Mesodermal cell (in vitro differentiated cells): ENCODE measurements at regions not wholly inside any gene's neighbourhood (a gene's known extent, or its start where the extent isn't known, plus 50 kb on each side); places are given as distances from the start of the nearest gene placed in this dataset.
A peak's percentile ranks its signal among the peaks of the same experiment; 100 is the strongest.
"Not testable (repeated sequence)": the region's sequence is repeated elsewhere in the genome, so short reads cannot be mapped to it uniquely, and the experiment has no call there.

Source experiments
- H3K27ac ChIP-seq: 2 replicates; pipeline ENCODE4 v1.7.0; 2013; ENCODE audit warnings: mild to moderate bottlenecking, low read depth, low read length, moderate library complexity; ENCODE audit not compliant: severe bottlenecking
- H3K36me3 ChIP-seq: 2 replicates; pipeline ENCODE4 v1.7.1; 2013; ENCODE audit warnings: mild to moderate bottlenecking, low read length, moderate library complexity; ENCODE audit not compliant: control insufficient read depth, insufficient read depth
- H3K4me1 ChIP-seq: one replicate; pipeline ENCODE4 v1.7.1; 2013; ENCODE audit warnings: mild to moderate bottlenecking, low read length; ENCODE audit not compliant: insufficient read depth, control insufficient read depth, poor library complexity, severe bottlenecking
- H3K4me3 ChIP-seq: 2 replicates; pipeline ENCODE4 v1.7.0; 2013; ENCODE audit warnings: low read length, control low read depth, mild to moderate bottlenecking; ENCODE audit not compliant: insufficient read depth, poor library complexity, severe bottlenecking; ENCODE audit errors: extremely low read depth
- H3K9me3 ChIP-seq: 2 replicates; pipeline ENCODE4 v1.7.1; 2013; ENCODE audit warnings: mild to moderate bottlenecking, low read length, moderate library complexity; ENCODE audit not compliant: control insufficient read depth
- WGBS, 2 experiments: methylation state at CpG; one replicate each; pipeline ENCODE4 v1.1.5; 2013; ENCODE audit warnings: missing lambda C conversion rate in 2 of 2; ENCODE audit not compliant: insufficient coverage in 2 of 2; 5-methylcytosine and 5-hydroxymethylcytosine counted together

DNA sequence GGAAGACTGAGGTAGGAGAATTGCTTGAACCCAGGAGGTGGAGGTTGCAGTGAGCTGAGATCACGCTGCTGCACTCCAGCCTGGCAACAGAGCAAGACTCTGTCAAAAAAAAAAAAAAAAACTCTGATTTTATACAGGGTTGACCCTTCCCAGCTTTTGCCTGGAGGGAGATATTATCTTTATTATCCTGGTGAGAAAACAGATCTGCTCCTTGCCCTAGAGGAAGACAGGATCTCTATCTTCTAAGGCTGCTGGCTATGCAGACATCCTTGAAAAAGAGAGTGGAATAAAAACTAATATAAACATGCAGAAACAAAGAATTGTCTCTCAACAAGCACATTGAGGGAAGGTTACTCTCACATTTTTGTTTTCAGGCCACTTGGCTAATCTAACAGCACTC, 1503.4 kb upstream of the WWC1 start:
- Histone ChIP-seq H3K4me3 (no peak overlapping the region), H3K27ac (peak overlapping the region; percentile 42), H3K4me1 (peaks cover 19% of the 10 kb centered on the region), H3K36me3 (no peaks in the 10 kb centered on the region), H3K9me3 (no peaks in the 10 kb centered on the region)
- WGBS, 2 experiments, result 100% methylated on average over 1 of the region's 1 CpG; no CpG with 5 or more reads in 1 of the 2 experiments

DNA sequence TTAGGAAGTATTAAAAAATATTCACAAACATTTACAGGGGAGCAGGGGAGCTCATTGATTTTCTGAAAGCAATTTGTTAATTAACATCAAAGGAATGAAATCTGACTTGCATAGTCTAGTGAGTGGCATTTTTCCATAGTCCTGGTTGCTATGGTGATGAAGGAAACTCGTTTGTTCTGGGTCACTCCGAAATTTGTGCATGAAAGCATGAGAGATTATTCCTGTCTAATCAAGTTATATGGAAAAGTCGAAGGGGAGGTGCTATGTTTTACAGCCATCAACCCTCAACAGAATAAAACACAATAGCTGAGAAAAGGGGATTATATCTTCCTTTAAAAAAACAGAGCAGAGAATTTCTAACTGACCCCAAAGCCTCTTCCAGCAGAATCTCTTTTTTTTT, 1495.7 kb upstream of the WWC1 start:
- WGBS, 2 experiments, result 67 to 83% methylated on average over 1 of the region's 3 CpGs
- H3K36me3 ChIP-seq, result no peaks in the 10 kb centered on the region
- no peak overlapping the region for H3K4me3 ChIP-seq
- no peaks in the 10 kb centered on the region for H3K9me3 ChIP-seq
- no peak overlapping the region for H3K27ac ChIP-seq
- peaks cover 4% of the 10 kb centered on the region for H3K4me1 ChIP-seq

DNA sequence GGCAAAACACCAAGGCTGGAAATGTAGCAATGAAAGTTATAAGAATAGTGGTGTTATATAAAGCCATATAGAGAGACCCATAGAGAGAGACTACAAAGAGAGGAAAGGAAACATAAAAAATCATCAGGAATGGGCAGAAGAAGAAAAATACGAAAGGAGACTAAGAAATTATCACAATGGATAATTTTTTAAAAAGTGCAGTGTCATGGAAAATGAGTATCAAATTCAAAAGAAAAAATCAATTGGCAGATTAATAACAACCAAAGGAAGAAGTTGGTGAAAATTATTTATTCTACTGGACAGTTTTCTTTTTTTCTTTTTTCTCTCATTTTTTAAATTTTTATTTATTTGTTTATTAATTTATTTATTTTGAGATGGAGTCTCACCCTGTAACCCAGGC, 1488.4 kb upstream of the WWC1 start:
- Histone ChIP-seq H3K36me3 (no peaks in the 10 kb centered on the region), H3K4me3 (no peak overlapping the region), H3K4me1 (no peaks in the 10 kb centered on the region), H3K27ac (no peak overlapping the region), H3K9me3 (peaks cover 7% of the 10 kb centered on the region)
- no CpG with 5 or more reads among the region's 1 CpG for WGBS, 2 experiments

DNA sequence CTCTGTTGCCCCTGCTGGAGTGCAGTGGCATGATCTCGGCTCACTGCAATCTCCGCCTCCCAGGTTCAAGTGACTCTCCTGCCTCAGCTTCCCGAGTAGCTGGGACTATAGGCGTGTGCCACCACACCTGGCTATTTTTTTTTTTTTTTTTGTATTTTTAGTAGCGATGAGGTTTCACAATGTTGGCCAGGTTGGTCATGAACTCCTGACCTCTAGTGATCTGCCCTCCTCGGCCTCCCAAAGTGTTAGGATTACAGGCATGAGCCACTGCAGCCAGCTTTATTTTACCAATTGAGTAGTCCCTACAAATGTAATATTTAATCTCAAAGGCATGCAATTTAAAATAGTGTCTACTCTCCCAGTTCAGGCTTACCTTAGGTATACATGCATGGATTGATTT, 1487.2 kb upstream of the WWC1 start:
- not testable (repeated sequence) for H3K4me1 ChIP-seq, H3K9me3 ChIP-seq, H3K4me3 ChIP-seq, H3K27ac ChIP-seq, H3K36me3 ChIP-seq
- WGBS, 2 experiments, result 80% methylated on average over 1 of the region's 6 CpGs; no CpG with 5 or more reads in 1 of the 2 experiments

DNA sequence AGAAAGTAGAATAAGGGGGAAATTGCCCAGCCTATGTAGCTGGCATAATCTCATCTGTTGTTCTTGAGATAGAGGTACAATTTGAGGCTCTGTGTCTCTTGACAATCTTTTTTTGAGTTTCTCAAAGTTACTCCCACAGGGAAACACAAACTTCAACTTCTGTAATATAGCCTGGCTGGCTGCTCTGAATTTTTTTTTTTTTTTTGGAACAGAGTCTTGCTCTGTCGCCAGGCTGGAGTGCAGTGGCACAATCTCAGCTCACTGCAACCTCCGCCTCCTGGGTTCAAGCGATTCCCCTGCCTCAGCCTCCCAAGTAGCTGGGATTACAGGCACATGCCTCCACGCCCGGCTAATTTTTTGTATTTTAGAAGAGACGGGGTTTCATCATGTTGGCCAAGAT, 1486.8 kb upstream of the WWC1 start:
- H3K36me3 ChIP-seq, H3K4me1 ChIP-seq, H3K4me3 ChIP-seq, H3K9me3 ChIP-seq, H3K27ac ChIP-seq: not testable (repeated sequence)
- 83 to 94% methylated on average over 3 to 5 of the region's 6 CpGs for WGBS, 2 experiments

DNA sequence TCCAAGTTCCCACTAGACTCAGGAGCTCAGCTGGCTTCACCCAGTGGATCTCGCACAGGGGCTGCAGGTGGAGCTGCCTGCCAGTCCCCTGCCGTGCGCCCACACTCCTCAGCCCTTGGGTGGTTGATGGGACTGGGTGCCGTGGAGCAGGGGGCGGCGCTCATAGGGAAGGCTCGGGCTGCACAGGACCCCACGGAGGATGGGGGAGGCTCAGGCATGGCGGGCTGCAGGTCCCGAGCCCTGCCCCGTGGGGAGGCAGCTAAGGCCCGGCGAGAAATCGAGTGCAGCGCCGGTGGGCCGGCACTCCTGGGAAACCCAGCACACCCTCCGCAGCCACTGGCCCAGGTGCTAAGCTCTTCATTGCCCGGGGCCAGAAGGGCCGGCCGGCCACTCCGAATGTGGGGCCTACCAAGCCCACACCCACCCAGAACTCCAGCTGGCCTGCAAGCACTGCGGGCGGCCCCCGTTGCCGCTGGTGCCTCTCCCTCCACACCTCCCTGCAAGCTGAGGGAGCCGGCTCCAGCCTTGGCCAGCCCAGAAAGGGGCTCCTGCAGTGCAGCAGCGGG, 1481.3 kb upstream of the WWC1 start:
- H3K36me3 ChIP-seq, H3K27ac ChIP-seq, H3K4me1 ChIP-seq, H3K4me3 ChIP-seq, H3K9me3 ChIP-seq: not testable (repeated sequence)
- WGBS, 2 experiments, result 92 to 94% methylated on average over 16 to 22 of the region's 28 CpGs

DNA sequence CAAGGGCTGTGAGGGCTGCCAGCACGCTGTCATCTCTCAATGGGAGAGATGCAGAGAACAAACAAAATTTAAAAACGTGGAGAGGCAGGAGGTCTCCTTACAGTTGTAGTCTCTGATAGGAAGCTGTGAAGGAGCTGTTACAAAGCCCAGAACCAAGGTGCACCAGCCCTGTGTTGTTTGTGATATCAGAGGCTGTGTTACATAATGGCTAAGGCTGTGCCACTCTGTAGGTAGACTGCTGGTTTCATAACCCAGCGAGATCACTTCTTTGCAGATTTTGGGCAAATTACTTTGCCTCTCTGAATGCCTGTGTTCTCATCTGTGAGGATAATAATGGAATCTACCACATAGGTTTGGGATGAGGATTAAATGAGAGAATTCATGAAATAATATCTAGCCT, 1480.7 kb upstream of the WWC1 start:
- H3K4me1 ChIP-seq, result no peaks in the 10 kb centered on the region
- no peak overlapping the region for H3K27ac ChIP-seq
- 86 to 91% methylated on average over 2 of the region's 3 CpGs for WGBS, 2 experiments
- H3K36me3 ChIP-seq, result no peaks in the 10 kb centered on the region
- no peak overlapping the region for H3K4me3 ChIP-seq
- peaks cover 4% of the 10 kb centered on the region for H3K9me3 ChIP-seq

DNA sequence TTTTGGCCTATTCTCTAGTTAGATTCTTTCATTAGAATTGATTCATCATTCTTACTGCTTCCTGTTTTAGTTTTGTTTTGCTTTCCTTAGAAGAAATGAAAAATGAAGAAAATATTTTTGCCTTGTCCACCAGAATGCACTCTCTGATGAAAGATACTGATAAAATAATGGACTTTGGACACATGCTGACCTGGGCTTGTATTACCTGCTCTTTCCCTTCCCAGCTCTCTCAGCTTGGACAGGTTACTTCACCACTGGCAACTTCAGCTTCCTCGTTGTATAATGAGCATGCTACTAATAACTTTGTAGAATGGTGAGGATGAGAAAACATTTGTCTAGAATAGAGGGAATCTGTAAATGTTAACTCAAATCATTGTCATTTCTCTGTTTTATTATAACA, 1468.1 kb upstream of the WWC1 start:
- Histone ChIP-seq H3K4me1 (no peaks in the 10 kb centered on the region), H3K9me3 (no peaks in the 10 kb centered on the region), H3K36me3 (no peaks in the 10 kb centered on the region), H3K27ac (no peak overlapping the region), H3K4me3 (no peak overlapping the region)
- no CpG with 5 or more reads among the region's 1 CpG for WGBS, 2 experiments

DNA sequence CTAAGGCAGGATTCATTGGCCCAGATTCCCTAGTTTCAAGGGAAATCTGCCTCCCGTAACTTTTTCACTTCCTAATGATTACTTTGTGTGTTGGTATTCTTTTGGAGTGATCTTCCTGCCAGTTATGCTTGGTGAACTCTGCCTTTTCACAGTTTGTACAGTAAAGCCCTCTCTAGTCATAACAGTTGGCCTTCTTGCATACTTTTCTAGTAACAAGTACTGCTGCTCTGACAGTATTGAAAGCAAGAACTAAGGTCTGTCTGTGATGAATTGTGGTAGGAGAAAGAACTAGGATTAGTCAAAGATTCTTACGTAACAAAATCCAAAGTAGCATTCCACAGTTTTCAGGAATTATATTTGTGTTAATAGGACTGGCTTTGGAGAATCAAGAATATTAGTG, 1457.2 kb upstream of the WWC1 start:
- 100% methylated on average over 1 of the region's 2 CpGs; no CpG with 5 or more reads in 1 of the 2 experiments for WGBS, 2 experiments
- Histone ChIP-seq H3K4me3 (no peak overlapping the region), H3K4me1 (no peaks in the 10 kb centered on the region), H3K36me3 (no peaks in the 10 kb centered on the region), H3K9me3 (no peaks in the 10 kb centered on the region), H3K27ac (no peak overlapping the region)

DNA sequence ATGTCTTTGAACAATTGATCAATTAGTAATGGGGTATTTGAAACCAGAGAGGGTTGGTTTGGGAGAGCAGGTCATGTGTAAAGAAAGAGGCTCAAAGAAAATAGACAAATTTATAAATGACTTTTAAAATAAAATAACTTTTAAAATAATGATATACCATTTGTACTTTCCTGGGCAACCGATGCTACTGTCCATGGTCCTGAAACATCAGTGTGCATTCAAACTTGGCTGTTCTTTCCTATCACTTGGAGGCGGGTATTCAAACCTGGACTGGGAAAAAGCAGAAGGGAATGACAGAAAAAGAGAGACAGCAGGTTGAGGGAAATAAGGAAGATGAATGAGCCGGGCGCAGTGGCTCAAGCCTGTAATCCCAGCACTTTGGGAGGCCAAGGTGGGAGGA, 1446.4 kb upstream of the WWC1 start:
- no peak overlapping the region for H3K27ac ChIP-seq
- 81 to 83% methylated on average over 3 to 4 of the region's 4 CpGs for WGBS, 2 experiments
- H3K4me1 ChIP-seq, result no peaks in the 10 kb centered on the region
- no peak overlapping the region for H3K4me3 ChIP-seq
- H3K9me3 ChIP-seq, result no peaks in the 10 kb centered on the region
- H3K36me3 ChIP-seq, result no peaks in the 10 kb centered on the region

DNA sequence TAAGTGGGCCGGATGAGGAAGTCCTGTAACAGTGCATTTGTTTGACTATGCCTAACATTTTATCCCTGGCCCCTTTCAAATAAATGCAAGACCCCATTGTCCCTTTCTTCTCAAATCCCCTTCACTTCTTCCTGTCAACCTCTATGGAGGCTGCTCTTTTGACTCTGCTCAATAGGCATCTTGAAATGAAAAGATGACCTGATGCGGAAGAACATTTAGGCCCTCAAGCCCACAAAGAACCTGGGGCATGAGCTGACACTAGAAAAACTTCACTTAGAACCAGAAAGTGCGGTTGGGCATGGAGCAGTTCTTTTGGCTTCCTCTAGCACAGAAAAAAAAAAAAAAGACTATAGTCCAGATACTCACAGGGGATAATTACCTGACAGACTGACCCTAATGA, 1434.7 kb upstream of the WWC1 start:
- Histone ChIP-seq H3K9me3 (no peaks in the 10 kb centered on the region), H3K36me3 (no peaks in the 10 kb centered on the region), H3K27ac (no peak overlapping the region), H3K4me3 (no peak overlapping the region), H3K4me1 (no peaks in the 10 kb centered on the region)
- 89 to 96% methylated on average over 2 to 3 of the region's 3 CpGs for WGBS, 2 experiments
